HG03159 (cell line): ENCODE measurements at regions not wholly inside any gene's neighbourhood (a gene's known extent, or its start where the extent isn't known, plus 50 kb on each side); places are given as distances from the start of the nearest gene placed in this dataset.
"Not testable (repeated sequence)": the region's sequence is repeated elsewhere in the genome, so short reads cannot be mapped to it uniquely, and the experiment has no call there.

ENCODE experiments used
- ATAC-seq: cut with Tn5 transposase; IDR thresholded peaks from one replicate; pipeline ENCODE4 v1.9.1; 2021; ENCODE audit warnings: mild to moderate bottlenecking, moderate library complexity; ENCODE audit not compliant: unreplicated experiment

DNA sequence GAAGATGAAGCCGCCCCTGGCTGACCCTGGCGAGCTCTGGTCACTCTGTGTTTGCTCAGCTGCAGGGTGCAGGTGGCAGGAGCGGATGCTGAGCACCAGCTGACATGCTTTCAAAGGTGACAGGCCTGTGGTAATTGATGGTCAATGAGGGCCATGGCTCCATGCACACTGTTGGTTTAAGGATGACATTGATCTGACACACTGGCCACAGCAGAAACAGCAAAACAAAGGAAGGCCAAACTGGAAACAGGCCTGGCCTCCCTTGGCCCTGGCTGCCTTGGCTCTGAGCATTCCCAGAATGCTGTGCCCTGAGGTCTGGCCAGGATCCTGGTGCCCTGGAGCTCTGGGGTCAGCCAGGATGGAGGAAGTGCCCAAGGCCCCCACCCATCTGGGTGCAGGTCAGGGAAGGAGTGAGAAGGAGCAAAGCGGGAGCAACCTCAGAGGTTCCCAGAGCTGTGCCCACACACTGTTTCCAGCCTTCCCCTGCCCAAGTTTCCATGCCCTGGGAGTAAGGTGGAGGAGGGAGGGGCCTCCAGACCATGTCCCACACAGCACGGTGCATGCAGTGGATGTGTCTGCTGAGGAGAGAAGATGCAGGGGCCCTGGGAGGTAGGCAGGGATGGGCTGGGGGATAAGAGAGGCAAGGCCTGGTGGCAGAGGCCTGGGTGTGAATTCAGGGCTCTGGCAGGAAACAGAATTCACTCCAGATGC lies 302.2 kb downstream of the RPS24 start:
- no peak for ATAC-seq

DNA sequence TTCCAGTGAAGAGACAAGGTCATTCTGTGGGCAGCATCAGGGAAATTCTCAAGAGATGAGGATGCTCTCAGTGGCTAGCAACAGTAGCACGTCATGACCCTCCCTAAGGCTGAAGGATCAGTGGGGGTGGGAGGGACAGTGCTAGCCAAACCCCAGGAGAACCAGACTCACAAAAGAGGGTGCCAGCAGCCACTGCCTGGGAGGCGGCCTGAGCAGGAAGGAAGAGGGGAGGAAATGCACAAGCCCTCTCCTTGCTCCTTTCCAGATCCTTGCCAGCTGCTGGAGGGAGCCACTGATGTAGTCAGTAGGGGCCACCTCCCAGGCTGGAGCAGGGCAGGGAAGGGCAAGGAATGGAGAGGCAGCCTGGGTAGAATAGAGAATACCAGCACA lies 302.7 kb downstream of the RPS24 start:
- no peak for ATAC-seq

DNA sequence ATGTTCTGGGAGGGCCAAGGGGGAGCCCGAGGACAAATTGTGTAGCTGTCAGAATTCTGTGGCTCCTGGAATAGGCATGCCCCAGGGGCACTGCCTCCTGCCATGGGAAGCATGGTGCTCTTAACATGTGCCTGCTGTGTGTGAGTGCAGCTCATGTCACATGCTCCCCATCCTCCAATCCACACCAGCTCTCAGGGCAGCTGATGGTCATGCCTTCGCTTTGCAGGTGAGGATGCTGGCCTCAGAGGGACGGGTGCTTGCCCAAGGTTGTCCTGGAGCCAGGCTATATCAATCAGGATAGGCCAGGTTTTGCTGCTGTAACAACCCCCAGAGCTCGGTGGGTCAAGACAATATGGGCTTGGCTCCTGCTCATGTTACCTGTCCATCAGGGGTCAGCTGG lies 303.4 kb downstream of the RPS24 start:
- ATAC-seq = no peak

DNA sequence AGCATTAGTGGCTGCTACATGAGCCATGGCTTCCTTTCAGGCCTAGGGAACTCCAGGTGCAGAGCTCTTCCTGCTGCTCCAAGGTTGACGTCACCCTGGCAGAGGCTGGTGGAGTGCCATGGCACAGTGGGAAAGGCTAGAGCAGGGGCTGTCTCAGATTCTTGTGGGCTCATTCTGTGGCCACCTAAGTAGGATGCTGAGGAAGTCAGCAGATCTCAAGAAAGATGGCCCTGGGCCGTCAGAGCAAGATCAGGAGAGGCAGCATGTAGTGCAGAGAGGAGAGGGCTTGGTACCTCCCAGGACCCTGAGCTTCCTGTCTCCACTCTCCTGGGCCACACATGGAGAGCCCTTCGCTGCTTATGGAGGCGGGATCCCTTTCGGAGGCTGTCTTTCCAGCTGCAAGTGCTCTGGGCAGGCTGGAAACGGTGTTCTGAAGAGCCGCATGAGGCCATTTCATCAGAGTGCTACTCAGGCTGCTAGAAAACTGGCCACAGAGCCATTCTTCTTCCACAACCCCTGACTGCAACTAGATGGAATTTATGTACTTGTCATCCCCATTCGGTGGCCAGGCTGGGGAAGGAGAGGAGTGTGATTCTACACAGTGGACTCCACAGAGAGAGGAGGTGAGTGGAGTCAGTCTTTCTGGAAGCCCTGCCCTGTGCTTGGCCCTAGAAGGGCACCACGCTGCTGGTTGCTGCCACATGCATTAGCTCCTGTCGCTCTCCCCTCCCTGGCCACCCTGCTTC lies 304.2 kb downstream of the RPS24 start:
- no peak for ATAC-seq

DNA sequence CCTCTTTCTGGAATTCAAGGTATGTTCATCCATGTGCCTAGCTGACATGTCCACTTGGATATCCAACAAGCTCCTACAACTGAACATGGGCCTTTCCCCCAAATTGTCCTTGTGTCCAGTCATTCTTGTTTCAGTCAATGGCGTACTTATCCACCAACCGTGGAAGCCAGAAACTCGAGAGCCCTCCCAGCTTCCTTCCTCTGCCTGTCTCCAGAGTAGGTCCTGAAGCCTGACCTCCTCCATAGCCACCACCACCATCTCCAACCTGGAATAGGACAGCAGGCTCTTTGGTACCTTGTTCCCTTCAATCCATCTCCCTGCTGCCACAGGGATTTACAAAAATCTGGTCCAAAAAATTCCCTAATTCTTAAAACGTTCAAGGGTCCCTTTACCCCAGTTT lies 305.1 kb downstream of the RPS24 start:
- no peak for ATAC-seq

DNA sequence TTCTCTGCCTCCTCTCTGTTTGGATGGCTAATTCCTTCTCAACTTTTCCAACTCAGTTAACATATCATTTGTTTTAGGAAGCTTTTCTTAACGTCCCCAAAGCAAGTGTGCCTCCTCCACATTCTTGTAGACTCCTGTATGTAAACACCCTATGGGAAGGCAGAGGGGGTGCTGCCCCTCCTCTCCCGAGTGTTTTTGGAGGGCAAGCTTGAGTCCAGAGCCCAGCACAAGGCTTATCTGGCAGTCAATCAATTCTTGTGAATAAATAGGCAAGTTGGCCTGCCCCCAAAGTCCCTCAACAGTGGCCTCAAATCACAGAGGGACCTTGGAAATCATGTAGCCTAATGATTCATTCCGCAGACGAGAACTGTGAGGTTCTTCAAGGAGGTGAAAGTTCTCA lies 305.6 kb downstream of the RPS24 start:
- no peak for ATAC-seq

DNA sequence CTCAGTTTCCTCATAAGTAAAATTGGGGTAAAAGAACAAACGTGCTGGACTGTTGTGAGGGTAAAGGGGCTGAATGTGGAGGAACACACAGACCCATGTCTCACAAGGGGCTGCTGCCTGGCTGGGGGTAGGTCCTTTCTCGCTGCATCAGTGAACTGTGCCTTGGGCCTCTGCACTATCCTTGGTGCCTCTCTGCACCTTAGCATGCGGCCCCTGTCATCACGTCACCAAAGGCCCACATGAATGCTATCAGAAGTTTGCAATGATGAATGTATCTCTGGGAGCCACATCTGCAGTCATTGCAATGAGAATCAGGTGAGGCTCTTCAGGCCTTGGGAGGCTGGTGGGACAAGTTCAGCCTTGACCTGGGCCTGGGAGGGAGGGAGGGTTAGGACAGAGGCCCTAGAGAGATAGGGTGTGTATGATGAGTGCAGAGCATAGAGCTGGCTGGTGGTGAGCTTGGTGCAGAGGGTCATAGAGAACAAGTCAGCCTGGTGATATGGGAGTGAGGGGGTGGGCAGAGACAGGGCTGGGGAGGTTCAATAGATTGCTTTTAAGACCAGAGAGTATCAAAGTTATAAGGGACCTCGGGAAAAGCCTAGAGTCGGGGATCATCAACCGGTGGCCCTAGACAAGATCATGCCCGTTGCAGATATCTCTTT lies 308.4 kb downstream of the RPS24 start:
- no peak for ATAC-seq

DNA sequence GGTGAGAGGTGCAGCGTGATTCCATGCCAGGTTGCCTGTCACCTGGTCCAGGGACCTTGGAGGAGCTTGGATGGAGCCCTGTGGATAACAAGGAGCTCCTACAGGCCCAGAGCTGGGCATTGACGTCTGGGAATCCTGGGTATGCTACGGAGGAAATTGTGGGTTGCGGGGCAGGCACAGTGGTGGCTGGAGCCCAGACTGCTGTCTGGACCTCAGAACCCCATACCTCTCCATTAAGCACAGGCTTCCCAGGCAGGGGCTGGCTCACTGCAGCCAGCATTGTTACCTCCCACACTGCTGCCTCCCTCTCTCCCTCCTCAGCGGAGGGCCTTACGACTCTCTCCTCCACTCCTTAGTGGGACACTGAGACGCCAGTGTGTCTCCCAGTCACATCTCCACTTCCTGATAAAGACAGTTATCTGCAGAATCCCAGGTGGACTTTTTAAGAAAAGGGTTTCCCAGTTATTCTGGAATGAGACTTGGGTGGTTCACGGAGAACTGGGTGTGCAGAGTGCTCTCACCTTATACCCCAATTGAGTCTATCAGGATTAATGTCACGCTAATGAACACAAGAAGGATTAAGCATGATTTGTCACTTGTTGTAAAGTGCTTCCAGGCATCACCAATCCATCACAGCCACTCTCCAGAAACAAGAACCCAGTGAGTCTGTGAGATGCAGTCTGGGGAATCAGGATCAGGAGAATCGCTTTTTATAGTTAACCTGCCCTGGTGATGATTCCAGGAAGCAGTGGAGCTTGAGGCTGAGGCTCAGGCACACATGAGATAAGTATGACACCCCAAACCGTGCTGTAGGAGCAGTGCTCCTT lies 309.4 kb downstream of the RPS24 start:
- no peak for ATAC-seq

DNA sequence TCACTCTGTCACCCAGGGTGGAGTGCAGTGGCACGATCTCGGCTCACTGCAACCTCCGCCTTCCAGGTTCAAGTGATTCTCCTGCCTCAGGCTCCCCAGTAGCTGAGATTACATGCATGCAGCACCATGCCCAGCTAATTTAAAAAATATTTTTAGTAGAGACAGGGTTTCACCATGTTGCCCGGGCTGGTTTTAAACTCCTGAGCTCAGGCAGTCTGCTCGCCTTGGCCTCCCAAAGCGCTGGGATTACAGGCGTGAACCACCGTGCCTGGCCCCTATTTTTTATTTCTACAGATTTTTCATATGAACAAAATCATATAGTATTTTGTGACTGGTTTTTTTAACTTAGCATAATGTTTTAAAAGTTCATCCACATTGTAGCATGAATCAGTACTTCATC lies 310.6 kb downstream of the RPS24 start:
- ATAC-seq = not testable (repeated sequence)

DNA sequence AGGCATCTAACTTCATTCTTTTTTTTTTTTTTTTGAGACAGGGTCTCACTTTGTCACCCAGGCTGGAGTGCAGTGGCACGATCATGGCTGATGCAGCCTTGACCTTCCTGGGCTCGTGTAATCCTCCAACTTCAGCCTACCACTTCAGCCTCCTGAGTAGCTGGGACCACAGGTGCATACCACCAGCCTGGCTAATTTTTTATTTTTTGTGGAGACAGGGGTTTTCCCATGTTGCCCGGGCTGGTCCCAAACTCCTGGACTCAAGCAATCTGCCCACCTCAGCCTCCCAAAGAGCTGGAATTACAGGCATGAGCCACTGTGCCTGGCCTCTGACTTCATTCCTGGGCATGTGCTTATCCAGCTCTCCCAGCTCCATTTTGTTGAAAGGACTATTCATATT lies 311.9 kb downstream of the RPS24 start:
- ATAC-seq = not testable (repeated sequence)

DNA sequence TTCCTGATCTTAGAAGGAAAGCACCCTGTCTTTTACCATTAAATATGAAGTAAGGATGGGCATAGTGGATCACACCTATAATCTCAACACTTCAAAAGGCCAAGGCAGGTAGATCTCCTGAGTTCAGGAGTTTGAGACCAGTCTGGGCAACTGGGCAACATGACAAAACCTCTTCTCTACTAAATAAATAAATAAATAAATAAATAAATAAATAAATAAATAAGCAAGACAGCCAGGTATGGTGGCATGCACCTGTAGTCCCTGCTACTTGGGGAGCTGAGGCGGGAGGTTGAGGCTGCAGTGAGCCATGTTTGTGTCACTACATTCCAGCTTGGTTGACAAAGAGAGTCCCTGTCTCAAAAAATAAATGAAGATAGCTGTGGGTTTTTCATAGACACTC lies 313.1 kb downstream of the RPS24 start:
- ATAC-seq = no peak

DNA sequence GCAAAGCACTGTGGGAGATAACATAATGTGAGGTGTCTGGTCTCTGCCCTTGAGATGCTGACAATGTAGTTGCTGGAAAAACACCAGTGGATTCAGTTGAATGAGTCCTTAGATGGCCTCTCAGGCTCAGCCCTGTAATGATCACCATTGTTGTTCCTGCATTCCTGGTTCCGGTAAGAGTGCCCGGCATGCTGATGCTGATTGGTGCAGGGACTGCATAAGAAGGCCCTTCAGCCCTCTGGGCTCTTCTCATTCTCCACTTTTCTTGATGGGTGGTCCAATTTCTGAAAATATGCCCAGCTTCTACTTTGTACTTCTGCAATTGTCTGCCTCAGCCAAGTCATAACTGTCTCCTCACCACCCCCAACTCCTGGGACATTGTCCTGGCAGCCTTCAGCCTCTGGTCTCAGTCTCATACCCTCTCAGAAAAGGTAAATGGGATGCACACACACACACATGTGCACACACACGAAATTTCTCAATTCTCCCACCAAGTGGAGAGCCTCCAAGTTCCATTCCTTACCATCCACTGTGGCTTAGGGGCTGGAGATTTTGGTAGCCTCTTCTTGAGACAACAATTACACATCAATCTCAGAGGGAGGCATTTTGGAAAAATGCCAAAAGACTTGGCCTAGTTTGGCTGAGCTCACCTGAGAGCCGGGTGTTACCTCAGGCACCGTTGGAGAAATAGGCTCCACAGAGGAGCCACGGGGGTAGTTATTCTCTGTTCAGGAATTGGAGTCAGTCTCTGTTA lies 314.9 kb downstream of the RPS24 start:
- ATAC-seq = no peak

DNA sequence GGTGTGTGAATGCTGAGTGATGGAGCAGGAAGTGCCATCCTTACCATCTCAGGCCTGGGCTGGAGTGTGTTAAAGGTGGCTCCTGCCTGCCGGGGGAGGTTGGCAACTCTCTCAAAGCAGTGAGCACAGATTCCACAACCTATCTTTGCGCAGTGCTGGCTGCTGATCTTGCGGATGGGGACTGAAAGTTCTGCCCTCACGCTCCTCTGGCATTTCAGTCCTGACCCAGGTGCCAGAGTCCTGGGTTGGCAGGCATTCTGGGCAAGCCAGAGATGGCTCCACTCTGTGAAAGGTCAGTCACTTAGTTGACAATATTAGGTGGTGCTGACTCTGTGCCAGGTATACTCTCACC lies 315.5 kb downstream of the RPS24 start:
- no peak for ATAC-seq

DNA sequence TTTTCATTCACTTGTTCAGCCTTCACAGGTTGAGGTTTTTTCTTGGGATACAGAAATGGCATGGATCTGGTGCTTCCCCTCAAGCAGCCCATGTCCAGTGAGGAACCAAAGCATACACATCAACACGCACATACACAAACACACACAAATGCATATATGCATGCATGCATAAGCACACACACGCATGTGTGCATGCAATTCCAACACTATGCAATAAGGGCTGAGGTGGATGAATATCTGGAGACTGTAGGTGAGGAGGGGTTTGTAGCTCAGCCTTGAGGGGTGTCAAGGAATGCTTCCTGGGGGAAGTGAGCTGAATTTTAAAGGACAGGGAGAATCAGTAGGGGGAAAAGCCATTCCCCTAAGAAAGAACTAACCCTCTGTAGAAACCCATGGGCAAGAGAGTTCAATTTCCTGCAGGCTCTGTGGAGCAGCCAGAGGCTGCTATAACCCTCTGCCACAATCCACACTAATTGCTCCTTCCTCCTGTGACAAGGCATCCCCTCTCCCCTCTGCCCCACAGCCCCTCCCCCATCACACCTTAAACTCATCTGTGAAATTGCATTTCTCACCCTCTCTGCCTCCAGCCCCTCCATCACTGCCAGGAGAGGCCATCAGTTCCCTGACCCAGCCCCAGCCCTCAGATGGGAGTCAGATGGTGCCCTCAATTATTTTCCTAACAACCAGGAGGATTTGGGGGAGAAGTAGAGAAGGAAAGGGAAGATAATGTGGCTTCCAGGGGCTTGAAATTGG lies 316.4 kb downstream of the RPS24 start:
- no peak for ATAC-seq

DNA sequence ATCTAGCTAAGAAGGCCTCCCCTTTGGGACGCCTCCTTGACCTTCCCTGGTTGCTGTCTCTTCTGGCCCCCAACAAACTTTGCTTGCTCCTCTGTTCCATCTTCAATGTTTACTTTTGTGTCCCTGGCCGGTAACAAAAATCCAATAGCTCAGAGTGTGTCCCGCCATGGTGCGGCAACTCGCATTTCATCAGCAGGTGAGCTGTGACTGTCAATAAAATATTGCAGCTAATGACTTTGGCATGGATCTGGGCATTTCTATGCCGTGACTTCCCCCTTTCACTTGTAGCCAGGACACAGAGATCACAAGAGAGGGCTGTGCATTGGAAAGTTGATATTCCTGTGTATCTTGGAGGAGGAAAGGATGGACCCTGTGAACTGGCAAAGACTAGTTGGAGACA lies 317.6 kb downstream of the RPS24 start:
- ATAC-seq = no peak

DNA sequence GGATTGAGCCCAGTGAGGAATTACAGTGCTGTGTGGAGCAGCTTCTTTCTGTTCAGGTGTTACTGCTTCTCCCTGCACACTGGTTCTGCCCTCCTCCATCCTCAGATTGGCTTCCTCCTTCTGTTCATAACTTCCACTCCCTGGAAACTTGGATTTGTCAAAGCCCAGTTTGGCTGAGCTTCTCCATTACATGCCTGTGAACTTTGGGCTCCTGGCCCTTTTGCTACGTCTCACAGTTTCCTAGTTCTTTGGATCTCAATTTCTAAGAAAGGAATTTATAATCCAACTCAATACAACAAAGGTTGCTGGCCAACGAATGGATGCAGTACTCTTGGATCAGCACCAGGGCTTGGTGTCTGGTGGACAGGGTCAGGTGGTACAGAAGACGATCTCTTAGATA lies 318.1 kb downstream of the RPS24 start:
- no peak for ATAC-seq

DNA sequence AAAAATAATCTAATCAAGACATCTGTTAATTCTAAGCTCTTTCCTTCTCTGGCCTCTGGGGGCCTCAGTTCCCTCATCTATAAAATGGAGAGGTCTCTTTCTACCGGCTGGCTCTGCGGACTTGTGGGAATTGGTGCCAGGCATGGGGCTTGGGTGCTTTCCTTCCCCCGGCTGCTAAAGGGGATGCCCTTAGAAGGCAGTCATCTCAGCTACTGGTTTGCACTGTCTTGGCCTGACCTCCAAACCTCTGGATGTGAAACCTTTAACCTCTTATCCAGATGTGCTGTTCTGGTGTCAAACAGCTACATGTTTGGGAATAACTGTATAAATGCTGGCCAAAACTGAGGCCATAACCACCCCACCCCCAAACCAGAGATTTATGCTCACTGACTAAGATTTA lies 320.0 kb downstream of the RPS24 start:
- no peak for ATAC-seq

DNA sequence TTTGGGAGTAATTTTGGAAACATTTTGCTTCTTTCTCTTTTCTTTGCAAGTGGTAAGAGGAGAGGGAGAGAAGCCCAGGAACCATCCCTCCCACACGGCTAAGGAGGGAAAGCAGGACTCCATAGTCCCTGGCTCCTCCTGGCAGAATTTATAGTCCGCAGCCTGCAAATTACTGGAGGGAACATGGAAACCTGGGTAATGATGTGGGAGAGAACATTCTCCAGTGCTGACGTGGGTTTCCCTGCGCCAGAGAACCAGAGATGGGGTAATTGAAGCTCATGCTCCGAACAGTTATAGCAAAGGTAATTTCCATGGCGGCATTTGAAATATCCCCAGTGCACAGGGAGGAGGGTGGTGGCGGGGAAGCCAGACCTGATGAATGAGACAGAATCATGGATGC lies 320.4 kb downstream of the RPS24 start:
- ATAC-seq = no peak

DNA sequence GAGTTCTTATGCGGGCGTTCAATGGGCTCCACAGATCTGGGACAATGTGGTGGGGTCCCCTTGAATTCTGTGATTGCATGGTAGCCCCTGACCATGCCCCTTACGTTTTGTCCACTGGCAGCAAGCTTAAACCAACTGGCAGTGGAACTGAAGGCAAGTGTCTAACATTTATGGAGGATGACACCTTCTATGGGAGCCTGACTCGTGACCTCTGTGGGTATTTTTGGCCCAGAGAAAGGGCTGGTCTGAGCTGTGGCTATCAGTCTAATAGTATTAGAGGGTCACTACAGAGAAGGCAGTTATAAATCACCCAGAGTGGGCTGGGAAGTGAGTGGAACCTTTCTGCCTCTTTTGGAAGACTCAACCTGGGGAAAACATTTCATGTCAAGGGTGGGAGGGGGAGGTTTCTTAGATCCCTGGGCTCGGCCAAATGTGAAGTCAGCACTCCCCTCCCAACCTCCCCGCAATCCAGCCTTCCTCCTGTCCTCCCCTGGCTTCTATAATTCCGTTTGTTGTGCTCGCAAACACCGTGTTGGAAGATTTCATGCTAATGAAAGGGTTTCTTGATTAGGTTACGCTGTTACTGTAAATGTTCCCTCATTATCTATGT lies 322.7 kb downstream of the RPS24 start:
- ATAC-seq = no peak
